Astrocyte (in vitro differentiated cells and primary cell): ENCODE measurements at regions not wholly inside any gene's neighbourhood (a gene's known extent, or its start where the extent isn't known, plus 50 kb on each side); places are given as distances from the start of the nearest gene placed in this dataset.

ENCODE experiments used
- DNase-seq: peaks from one replicate; pipeline ENCODE4 v3.0.0-alpha.2; 2010; ENCODE audit warnings: low read depth
- FAIRE-seq: peaks from 2 replicates; lab custom pipeline; 2011; peaks lifted over from hg19 to GRCh38; lab: Jason Lieb, UNC
- H2AFZ ChIP-seq: 2 replicates; pipeline ENCODE4 v1.6.0; 2012; ENCODE audit warnings: low read depth, low read length, inconsistent platforms
- H3K27ac ChIP-seq: 2 replicates; pipeline ENCODE4 v1.5.1; 2011; ENCODE audit warnings: low read depth, low read length, inconsistent platforms
- H3K27me3 ChIP-seq: 2 replicates; pipeline ENCODE4 v1.6.0; 2011; ENCODE audit warnings: low read length, inconsistent platforms; ENCODE audit not compliant: insufficient read depth
- H3K36me3 ChIP-seq: 2 replicates; pipeline ENCODE4 v1.5.1; 2011; ENCODE audit warnings: low read length, inconsistent platforms; ENCODE audit not compliant: insufficient read depth
- H3K4me1 ChIP-seq: 2 replicates; pipeline ENCODE4 v1.5.1; 2011; ENCODE audit warnings: low read length, inconsistent platforms; ENCODE audit not compliant: insufficient read depth
- H3K4me2 ChIP-seq: 2 replicates; pipeline ENCODE4 v1.6.0; 2012; ENCODE audit warnings: low read length, inconsistent platforms
- H3K4me3 ChIP-seq: 2 replicates; pipeline ENCODE4 v1.5.1; 2011; ENCODE audit warnings: low read depth, mild to moderate bottlenecking, low read length, inconsistent platforms; ENCODE audit not compliant: insufficient read depth
- H3K79me2 ChIP-seq: 2 replicates; pipeline ENCODE4 v1.6.0; 2012; ENCODE audit warnings: mild to moderate bottlenecking, low read length, inconsistent platforms; ENCODE audit not compliant: insufficient read depth
- H3K9ac ChIP-seq: 2 replicates; pipeline ENCODE4 v1.6.0; 2012; ENCODE audit warnings: mild to moderate bottlenecking, low read length, inconsistent platforms
- H3K9me3 ChIP-seq: 2 replicates; pipeline ENCODE4 v1.5.1; 2012; ENCODE audit warnings: low read depth, mild to moderate bottlenecking, low read length, inconsistent platforms; ENCODE audit not compliant: insufficient read depth
- H4K20me1 ChIP-seq: 2 replicates; pipeline ENCODE4 v1.6.0; 2012; ENCODE audit warnings: low read length, inconsistent platforms; ENCODE audit not compliant: insufficient read depth
- H3K27ac Mint-ChIP-seq: one replicate; pipeline ENCODE4 v1.8.0; 2021; ENCODE audit warnings: mild to moderate bottlenecking, mixed read lengths; ENCODE audit not compliant: unreplicated experiment
- H3K27me3 Mint-ChIP-seq: one replicate; pipeline ENCODE4 v1.8.0; 2021; ENCODE audit warnings: low read depth, mixed read lengths; ENCODE audit not compliant: unreplicated experiment
- H3K36me3 Mint-ChIP-seq: one replicate; pipeline ENCODE4 v1.8.0; 2021; ENCODE audit warnings: low read depth, mixed read lengths; ENCODE audit not compliant: unreplicated experiment
- H3K4me1 Mint-ChIP-seq: one replicate; pipeline ENCODE4 v1.8.0; 2021; ENCODE audit warnings: low read depth, mixed read lengths; ENCODE audit not compliant: unreplicated experiment
- H3K4me3 Mint-ChIP-seq: one replicate; pipeline ENCODE4 v1.8.0; 2021; ENCODE audit warnings: mild to moderate bottlenecking, moderate library complexity, mixed read lengths; ENCODE audit not compliant: unreplicated experiment
- H3K9me3 Mint-ChIP-seq: one replicate; pipeline ENCODE4 v1.8.0; 2021; ENCODE audit warnings: mild to moderate bottlenecking, mixed read lengths; ENCODE audit not compliant: unreplicated experiment
- EZH2 ChIP-seq: IDR thresholded peaks from 2 replicates; pipeline ENCODE4 v1.6.1; 2012; ENCODE audit warnings: mild to moderate bottlenecking, low read length, inconsistent platforms; ENCODE audit not compliant: insufficient read depth
- TF ChIP-seq, protein P1 (sequence below): IDR thresholded peaks from 2 replicates; pipeline ENCODE4 v1.5.1; 2011; ENCODE audit warnings: low read depth, mild to moderate bottlenecking, inconsistent platforms, low read length, moderate library complexity; ENCODE audit not compliant: insufficient read depth

DNA sequence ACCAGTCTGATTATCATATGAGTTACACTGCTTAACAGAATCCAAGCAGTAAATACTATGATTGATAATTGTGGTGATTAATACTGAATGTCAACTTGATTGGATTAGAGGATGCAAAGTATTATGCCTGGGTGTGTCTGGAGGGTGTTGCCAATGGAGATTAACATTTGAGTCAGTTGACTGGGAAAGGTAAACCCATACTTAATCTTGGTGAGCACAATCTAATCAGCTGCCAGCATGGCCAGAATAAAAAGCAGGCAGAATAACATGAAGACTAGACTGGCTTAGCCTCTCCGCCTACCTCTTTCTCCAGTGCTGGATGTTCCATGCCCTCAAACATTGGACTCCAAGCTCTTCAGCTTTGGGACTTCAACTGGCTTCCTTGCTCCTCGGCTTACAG lies 961.3 kb downstream of the ADGRL3 start:
- no peak for FAIRE-seq
- H3K27me3 Mint-ChIP-seq: no peaks in the 10 kb centered on the region
- H3K9me3 Mint-ChIP-seq: peaks cover 2% of the 10 kb centered on the region

GRCh38 chr4:62159876-62160275 lies 959.8 kb downstream of the ADGRL3 start:
- no peak overlapping the region for H3K4me3 ChIP-seq
- no peak overlapping the region for H3K27ac ChIP-seq
- H3K79me2 ChIP-seq: no peaks in the 10 kb centered on the region
- no peak for FAIRE-seq
- H4K20me1 ChIP-seq: no peaks in the 10 kb centered on the region
- H3K9ac ChIP-seq: no peak overlapping the region
- no peaks in the 10 kb centered on the region for H3K9me3 ChIP-seq
- H3K4me1 Mint-ChIP-seq: no peaks in the 10 kb centered on the region
- H3K4me2 ChIP-seq: no peak overlapping the region
- H3K27me3 Mint-ChIP-seq: no peaks in the 10 kb centered on the region
- no peaks in the 10 kb centered on the region for H3K36me3 ChIP-seq
- no peak overlapping the region for H2AFZ ChIP-seq
- TF ChIP-seq, protein P1, sequence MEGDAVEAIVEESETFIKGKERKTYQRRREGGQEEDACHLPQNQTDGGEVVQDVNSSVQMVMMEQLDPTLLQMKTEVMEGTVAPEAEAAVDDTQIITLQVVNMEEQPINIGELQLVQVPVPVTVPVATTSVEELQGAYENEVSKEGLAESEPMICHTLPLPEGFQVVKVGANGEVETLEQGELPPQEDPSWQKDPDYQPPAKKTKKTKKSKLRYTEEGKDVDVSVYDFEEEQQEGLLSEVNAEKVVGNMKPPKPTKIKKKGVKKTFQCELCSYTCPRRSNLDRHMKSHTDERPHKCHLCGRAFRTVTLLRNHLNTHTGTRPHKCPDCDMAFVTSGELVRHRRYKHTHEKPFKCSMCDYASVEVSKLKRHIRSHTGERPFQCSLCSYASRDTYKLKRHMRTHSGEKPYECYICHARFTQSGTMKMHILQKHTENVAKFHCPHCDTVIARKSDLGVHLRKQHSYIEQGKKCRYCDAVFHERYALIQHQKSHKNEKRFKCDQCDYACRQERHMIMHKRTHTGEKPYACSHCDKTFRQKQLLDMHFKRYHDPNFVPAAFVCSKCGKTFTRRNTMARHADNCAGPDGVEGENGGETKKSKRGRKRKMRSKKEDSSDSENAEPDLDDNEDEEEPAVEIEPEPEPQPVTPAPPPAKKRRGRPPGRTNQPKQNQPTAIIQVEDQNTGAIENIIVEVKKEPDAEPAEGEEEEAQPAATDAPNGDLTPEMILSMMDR: no peak
- TF ChIP-seq EZH2: no peak
- no peak overlapping the region for H3K4me3 Mint-ChIP-seq
- no peaks in the 10 kb centered on the region for H3K27me3 ChIP-seq
- DNase-seq: no peak
- H3K27ac Mint-ChIP-seq: no peak overlapping the region
- H3K4me1 ChIP-seq: no peaks in the 10 kb centered on the region
- H3K36me3 Mint-ChIP-seq: no peaks in the 10 kb centered on the region
- H3K9me3 Mint-ChIP-seq: peaks cover 2% of the 10 kb centered on the region

More for the DNA sequence above, 961.3 kb downstream of the ADGRL3 start:
- no peaks in the 10 kb centered on the region for H3K79me2 ChIP-seq
- no peak overlapping the region for H3K4me2 ChIP-seq
- no peak overlapping the region for H2AFZ ChIP-seq
- Mint-ChIP-seq H3K36me3 (no peaks in the 10 kb centered on the region), H3K4me3 (no peak overlapping the region), H3K4me1 (no peaks in the 10 kb centered on the region), H3K27ac (no peak overlapping the region)
- H3K36me3 ChIP-seq: no peaks in the 10 kb centered on the region
- H3K27me3 ChIP-seq: no peaks in the 10 kb centered on the region
- TF ChIP-seq, protein P1: no peak
- no peak for TF ChIP-seq EZH2
- H3K4me3 ChIP-seq: no peak overlapping the region
- no peak overlapping the region for H3K9ac ChIP-seq
- DNase-seq: no peak
- H3K27ac ChIP-seq: no peak overlapping the region
- H4K20me1 ChIP-seq: no peaks in the 10 kb centered on the region
- H3K9me3 ChIP-seq: no peaks in the 10 kb centered on the region
- no peaks in the 10 kb centered on the region for H3K4me1 ChIP-seq

DNA sequence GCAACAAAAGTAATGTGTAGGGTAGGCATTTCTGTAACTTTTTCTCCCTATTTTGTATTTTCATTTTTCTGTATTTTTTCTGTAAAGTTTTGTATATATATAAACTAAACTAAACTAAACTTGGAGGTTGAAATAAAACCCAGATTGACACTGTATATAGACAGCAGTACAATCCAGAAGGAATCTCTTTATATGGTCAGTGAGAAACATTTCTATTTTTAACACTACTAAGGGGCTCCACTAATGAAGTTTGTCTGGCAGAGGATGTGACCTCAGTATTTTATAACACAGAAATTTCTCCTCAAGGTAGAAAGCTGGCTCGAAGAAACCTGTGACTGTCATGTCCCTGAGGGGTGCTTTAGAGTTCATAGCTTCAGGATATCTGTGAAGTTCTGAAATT lies 959.2 kb downstream of the ADGRL3 start:
- Histone ChIP-seq H4K20me1 (no peaks in the 10 kb centered on the region), H3K4me2 (no peak overlapping the region), H3K79me2 (no peaks in the 10 kb centered on the region), H3K36me3 (no peaks in the 10 kb centered on the region), H3K9ac (no peak overlapping the region), H3K9me3 (no peaks in the 10 kb centered on the region), H3K4me3 (no peak overlapping the region), H3K27ac (no peak overlapping the region), H3K4me1 (no peaks in the 10 kb centered on the region), H2AFZ (no peak overlapping the region), H3K27me3 (no peaks in the 10 kb centered on the region)
- no peaks in the 10 kb centered on the region for H3K4me1 Mint-ChIP-seq
- TF ChIP-seq, protein P1: no peak
- TF ChIP-seq EZH2: no peak
- no peak overlapping the region for H3K27ac Mint-ChIP-seq
- peaks cover 2% of the 10 kb centered on the region for H3K9me3 Mint-ChIP-seq
- no peaks in the 10 kb centered on the region for H3K36me3 Mint-ChIP-seq
- no peak for DNase-seq
- no peaks in the 10 kb centered on the region for H3K27me3 Mint-ChIP-seq
- no peak overlapping the region for H3K4me3 Mint-ChIP-seq
- no peak for FAIRE-seq
